ENCODE measurements at regions not wholly inside any gene's neighbourhood (a gene's known extent, or its start where the extent isn't known, plus 50 kb on each side); places are given as distances from the start of the nearest gene placed in this dataset.

- no peak for DNase-seq (ENCODE audit: low read depth, low spot score)
Measured at GRCh38 chr4:136319789-136320464, 1212.4 kb downstream of the PCDH18 start.

- no peak for DNase-seq (ENCODE audit: low read depth, low spot score)
Measured at GRCh38 chr4:136316961-136317360, 1215.3 kb downstream of the PCDH18 start.

- DNase-seq (ENCODE audit: low read depth, low spot score), result no peak
Measured at GRCh38 chr4:136314686-136315085, 1217.6 kb downstream of the PCDH18 start.

GRCh38 chr4:136311774-136312173 is 1220.5 kb downstream of the PCDH18 start:
- no peak for DNase-seq (ENCODE audit: low read depth, low spot score)

- no peak for DNase-seq (ENCODE audit: low read depth, low spot score)
Measured at GRCh38 chr4:136307765-136308164, 1224.5 kb downstream of the PCDH18 start.

GRCh38 chr4:136306361-136306760 is 1225.9 kb downstream of the PCDH18 start:
- DNase-seq (ENCODE audit: low read depth, low spot score), result no peak

- no peak for DNase-seq (ENCODE audit: low read depth, low spot score)
Measured at GRCh38 chr4:136302566-136302965, 1229.7 kb downstream of the PCDH18 start.

GRCh38 chr4:136301749-136302495 is 1230.4 kb downstream of the PCDH18 start:
- DNase-seq (ENCODE audit: low read depth, low spot score), result no peak

- no peak for DNase-seq (ENCODE audit: low read depth, low spot score)
Measured at GRCh38 chr4:136283977-136284376, 1248.3 kb downstream of the PCDH18 start.

- no peak for DNase-seq (ENCODE audit: low read depth, low spot score)
Measured at GRCh38 chr4:136281889-136282288, 1250.4 kb downstream of the PCDH18 start.

GRCh38 chr4:136281307-136281706 is 1251.0 kb downstream of the PCDH18 start:
- no peak for DNase-seq (ENCODE audit: low read depth, low spot score)

- no peak for DNase-seq (ENCODE audit: low read depth, low spot score)
Measured at GRCh38 chr4:136277741-136278140, 1254.6 kb downstream of the PCDH18 start.

GRCh38 chr4:136246876-136247275 is 1285.4 kb downstream of the PCDH18 start:
- DNase-seq (ENCODE audit: low read depth, low spot score), result no peak

GRCh38 chr4:136241221-136241986 is 1290.9 kb downstream of the PCDH18 start:
- no peak for DNase-seq (ENCODE audit: low read depth, low spot score)

GRCh38 chr4:136227315-136227714 is 1305.0 kb downstream of the PCDH18 start:
- DNase-seq (ENCODE audit: low read depth, low spot score), result no peak

GRCh38 chr4:136219592-136220125 is 1312.6 kb downstream of the PCDH18 start:
- DNase-seq (ENCODE audit: low read depth, low spot score), result no peak

GRCh38 chr4:136203199-136203598 is 1329.1 kb downstream of the PCDH18 start:
- no peak for DNase-seq (ENCODE audit: low read depth, low spot score)

GRCh38 chr4:136198358-136198757 is 1333.9 kb downstream of the PCDH18 start:
- DNase-seq (ENCODE audit: low read depth, low spot score), result no peak

GRCh38 chr4:136194962-136195361 is 1337.3 kb downstream of the PCDH18 start:
- DNase-seq (ENCODE audit: low read depth, low spot score), result no peak

- DNase-seq (ENCODE audit: low read depth, low spot score), result no peak
Measured at GRCh38 chr4:136186650-136187049, 1345.6 kb downstream of the PCDH18 start.

GRCh38 chr4:136183513-136183912 is 1348.8 kb downstream of the PCDH18 start:
- no peak for DNase-seq (ENCODE audit: low read depth, low spot score)

GRCh38 chr4:136156947-136157346 is 1375.3 kb downstream of the PCDH18 start:
- no peak for DNase-seq (ENCODE audit: low read depth, low spot score)
